Panc1 (cell line): ENCODE measurements at regions not wholly inside any gene's neighbourhood (a gene's known extent, or its start where the extent isn't known, plus 50 kb on each side); places are given as distances from the start of the nearest gene placed in this dataset.

Experiments used
- CTCF ChIP-seq: fragments of 450-650 bp; IDR thresholded peaks from 2 replicates; pipeline ENCODE4 v1.5.1; 2017; ENCODE audit warnings: mild to moderate bottlenecking
- POLR2AphosphoS5 ChIP-seq: IDR thresholded peaks from 2 replicates; pipeline ENCODE4 v1.6.1; 2012; ENCODE audit warnings: mild to moderate bottlenecking, low read depth, low read length, moderate library complexity

GRCh38 chr12:89768586-89769482 lies 60.2 kb upstream of the ATP2B1 start:
- TF ChIP-seq CTCF (no peak), POLR2AphosphoS5 (no peak)
